ENCODE measurements at regions not wholly inside any gene's neighbourhood (a gene's known extent, or its start where the extent isn't known, plus 50 kb on each side); places are given as distances from the start of the nearest gene placed in this dataset.

- no peak for FAIRE-seq
- TF ChIP-seq POLR2AphosphoS5 (IDR thresholded peaks at IDR 0.05; ENCODE audit: low read depth, low read length) (no peak), POU2F2 (IDR thresholded peaks at IDR 0.05; ENCODE audit: low read depth, low read length) (no peak), PAX5 (IDR thresholded peaks at IDR 0.05; ENCODE audit: insufficient read depth, low read length, severe bottlenecking) (no peak), POLR2A (IDR thresholded peaks at IDR 0.05; ENCODE audit: low read depth, low read length) (no peak), SPI1 (IDR thresholded peaks at IDR 0.05; ENCODE audit: low read depth, low read length) (no peak), TAF1 (IDR thresholded peaks at IDR 0.05; ENCODE audit: low read depth, low read length) (no peak)
- no peak for DNase-seq (ENCODE audit: insufficient read length, low spot score)
Observed at GRCh38 chr16:65975049-65975708, 391.3 kb upstream of the CDH5 start.

- no peak for FAIRE-seq
- DNase-seq (ENCODE audit: insufficient read length, low spot score), result no peak
- TF ChIP-seq SPI1 (IDR thresholded peaks at IDR 0.05; ENCODE audit: low read depth, low read length) (no peak), TAF1 (IDR thresholded peaks at IDR 0.05; ENCODE audit: low read depth, low read length) (no peak), POLR2AphosphoS5 (IDR thresholded peaks at IDR 0.05; ENCODE audit: low read depth, low read length) (no peak), POLR2A (IDR thresholded peaks at IDR 0.05; ENCODE audit: low read depth, low read length) (no peak), PAX5 (IDR thresholded peaks at IDR 0.05; ENCODE audit: insufficient read depth, low read length, severe bottlenecking) (no peak), POU2F2 (IDR thresholded peaks at IDR 0.05; ENCODE audit: low read depth, low read length) (no peak)
Observed at GRCh38 chr16:65967376-65967775, 399.1 kb upstream of the CDH5 start.

- TF ChIP-seq PAX5 (IDR thresholded peaks at IDR 0.05; ENCODE audit: insufficient read depth, low read length, severe bottlenecking) (no peak), POLR2A (IDR thresholded peaks at IDR 0.05; ENCODE audit: low read depth, low read length) (no peak), POU2F2 (IDR thresholded peaks at IDR 0.05; ENCODE audit: low read depth, low read length) (no peak), POLR2AphosphoS5 (IDR thresholded peaks at IDR 0.05; ENCODE audit: low read depth, low read length) (no peak), TAF1 (IDR thresholded peaks at IDR 0.05; ENCODE audit: low read depth, low read length) (no peak), SPI1 (IDR thresholded peaks at IDR 0.05; ENCODE audit: low read depth, low read length) (no peak)
- DNase-seq (ENCODE audit: insufficient read length, low spot score) (no peak), FAIRE-seq (no peak)
Observed at GRCh38 chr16:65965628-65966027, 400.9 kb upstream of the CDH5 start.

GRCh38 chr16:65964752-65965151, 401.7 kb upstream of the CDH5 start:
- DNase-seq (ENCODE audit: insufficient read length, low spot score) (no peak), FAIRE-seq (no peak)
- TF ChIP-seq PAX5 (IDR thresholded peaks at IDR 0.05; ENCODE audit: insufficient read depth, low read length, severe bottlenecking) (no peak), TAF1 (IDR thresholded peaks at IDR 0.05; ENCODE audit: low read depth, low read length) (no peak), POLR2A (IDR thresholded peaks at IDR 0.05; ENCODE audit: low read depth, low read length) (no peak), SPI1 (IDR thresholded peaks at IDR 0.05; ENCODE audit: low read depth, low read length) (no peak), POLR2AphosphoS5 (IDR thresholded peaks at IDR 0.05; ENCODE audit: low read depth, low read length) (no peak), POU2F2 (IDR thresholded peaks at IDR 0.05; ENCODE audit: low read depth, low read length) (no peak)

GRCh38 chr16:65961476-65962143, 404.9 kb upstream of the CDH5 start:
- TF ChIP-seq TAF1 (IDR thresholded peaks at IDR 0.05; ENCODE audit: low read depth, low read length) (no peak), PAX5 (IDR thresholded peaks at IDR 0.05; ENCODE audit: insufficient read depth, low read length, severe bottlenecking) (no peak), POU2F2 (IDR thresholded peaks at IDR 0.05; ENCODE audit: low read depth, low read length) (no peak), POLR2AphosphoS5 (IDR thresholded peaks at IDR 0.05; ENCODE audit: low read depth, low read length) (no peak), SPI1 (IDR thresholded peaks at IDR 0.05; ENCODE audit: low read depth, low read length) (no peak), POLR2A (IDR thresholded peaks at IDR 0.05; ENCODE audit: low read depth, low read length) (no peak)
- FAIRE-seq (no peak), DNase-seq (ENCODE audit: insufficient read length, low spot score) (no peak)

- no peak for DNase-seq (ENCODE audit: insufficient read length, low spot score)
- TF ChIP-seq SPI1 (IDR thresholded peaks at IDR 0.05; ENCODE audit: low read depth, low read length), result no peak
- no peak for TF ChIP-seq TAF1 (IDR thresholded peaks at IDR 0.05; ENCODE audit: low read depth, low read length)
- no peak for TF ChIP-seq POLR2AphosphoS5 (IDR thresholded peaks at IDR 0.05; ENCODE audit: low read depth, low read length)
- TF ChIP-seq POLR2A (IDR thresholded peaks at IDR 0.05; ENCODE audit: low read depth, low read length), result no peak
- TF ChIP-seq PAX5 (IDR thresholded peaks at IDR 0.05; ENCODE audit: insufficient read depth, low read length, severe bottlenecking), result no peak
- no peak for TF ChIP-seq POU2F2 (IDR thresholded peaks at IDR 0.05; ENCODE audit: low read depth, low read length)
- no peak for FAIRE-seq
Observed at GRCh38 chr16:65959983-65960382, 406.5 kb upstream of the CDH5 start.

GRCh38 chr16:65958086-65958485, 408.4 kb upstream of the CDH5 start:
- no peak for DNase-seq (ENCODE audit: insufficient read length, low spot score)
- no peak for TF ChIP-seq PAX5 (IDR thresholded peaks at IDR 0.05; ENCODE audit: insufficient read depth, low read length, severe bottlenecking)
- no peak for TF ChIP-seq POLR2AphosphoS5 (IDR thresholded peaks at IDR 0.05; ENCODE audit: low read depth, low read length)
- no peak for TF ChIP-seq POU2F2 (IDR thresholded peaks at IDR 0.05; ENCODE audit: low read depth, low read length)
- no peak for TF ChIP-seq POLR2A (IDR thresholded peaks at IDR 0.05; ENCODE audit: low read depth, low read length)
- no peak for TF ChIP-seq SPI1 (IDR thresholded peaks at IDR 0.05; ENCODE audit: low read depth, low read length)
- FAIRE-seq, result no peak

GRCh38 chr16:65956100-65956499, 410.4 kb upstream of the CDH5 start:
- no peak for FAIRE-seq
- no peak for TF ChIP-seq TAF1 (IDR thresholded peaks at IDR 0.05; ENCODE audit: low read depth, low read length)
- TF ChIP-seq PAX5 (IDR thresholded peaks at IDR 0.05; ENCODE audit: insufficient read depth, low read length, severe bottlenecking), result no peak
- no peak for TF ChIP-seq POU2F2 (IDR thresholded peaks at IDR 0.05; ENCODE audit: low read depth, low read length)
- no peak for TF ChIP-seq SPI1 (IDR thresholded peaks at IDR 0.05; ENCODE audit: low read depth, low read length)
- DNase-seq (ENCODE audit: insufficient read length, low spot score), result no peak

- no peak for FAIRE-seq
- TF ChIP-seq POU2F2 (IDR thresholded peaks at IDR 0.05; ENCODE audit: low read depth, low read length) (no peak), POLR2A (IDR thresholded peaks at IDR 0.05; ENCODE audit: low read depth, low read length) (no peak), TAF1 (IDR thresholded peaks at IDR 0.05; ENCODE audit: low read depth, low read length) (no peak), SPI1 (IDR thresholded peaks at IDR 0.05; ENCODE audit: low read depth, low read length) (no peak), POLR2AphosphoS5 (IDR thresholded peaks at IDR 0.05; ENCODE audit: low read depth, low read length) (no peak), PAX5 (IDR thresholded peaks at IDR 0.05; ENCODE audit: insufficient read depth, low read length, severe bottlenecking) (no peak)
- DNase-seq (ENCODE audit: insufficient read length, low spot score), result no peak
Observed at GRCh38 chr16:65954446-65954845, 412.0 kb upstream of the CDH5 start.
